GM21723 (cell line): ENCODE measurements at regions not wholly inside any gene's neighbourhood (a gene's known extent, or its start where the extent isn't known, plus 50 kb on each side); places are given as distances from the start of the nearest gene placed in this dataset.

ENCODE experiments used
- ATAC-seq: cut with Tn5 transposase; IDR thresholded peaks from one replicate; pipeline ENCODE4 v1.9.1; 2021; ENCODE audit warnings: mild to moderate bottlenecking, moderate library complexity; ENCODE audit not compliant: unreplicated experiment

DNA sequence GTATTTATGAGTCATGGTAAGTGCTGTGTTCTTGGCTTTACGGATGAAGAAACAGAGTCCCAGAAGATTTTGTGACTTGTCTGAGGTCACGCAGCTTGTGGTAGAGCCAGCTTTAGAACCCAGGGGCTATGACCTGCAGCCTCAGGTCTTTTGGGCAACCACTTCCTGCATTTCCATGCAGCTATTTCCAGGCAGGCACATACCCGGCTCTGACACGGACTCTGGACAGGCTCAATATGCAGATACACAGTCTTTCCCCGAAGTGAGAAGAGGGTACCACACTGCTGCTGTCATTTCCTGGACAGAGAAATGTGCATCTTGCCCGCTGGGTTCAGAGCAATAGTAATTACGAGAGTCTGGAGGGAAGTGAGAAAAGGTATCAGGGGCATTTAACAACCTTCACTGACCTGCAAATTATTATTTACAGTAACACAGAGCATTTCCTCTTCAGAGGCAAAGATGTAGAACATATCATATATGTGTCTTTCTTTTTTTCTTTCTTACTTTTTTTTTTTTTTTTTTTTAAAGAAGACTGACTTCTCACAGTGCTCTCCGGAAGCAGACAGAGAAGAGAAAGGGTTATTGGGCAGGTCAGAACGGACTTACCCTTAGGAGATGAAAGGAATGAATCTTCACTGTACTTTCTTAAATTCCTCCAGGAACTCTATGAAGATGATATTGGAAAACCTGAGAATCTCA lies 185.1 kb downstream of the CLIC5 start:
- peak; percentile 96 for ATAC-seq

DNA sequence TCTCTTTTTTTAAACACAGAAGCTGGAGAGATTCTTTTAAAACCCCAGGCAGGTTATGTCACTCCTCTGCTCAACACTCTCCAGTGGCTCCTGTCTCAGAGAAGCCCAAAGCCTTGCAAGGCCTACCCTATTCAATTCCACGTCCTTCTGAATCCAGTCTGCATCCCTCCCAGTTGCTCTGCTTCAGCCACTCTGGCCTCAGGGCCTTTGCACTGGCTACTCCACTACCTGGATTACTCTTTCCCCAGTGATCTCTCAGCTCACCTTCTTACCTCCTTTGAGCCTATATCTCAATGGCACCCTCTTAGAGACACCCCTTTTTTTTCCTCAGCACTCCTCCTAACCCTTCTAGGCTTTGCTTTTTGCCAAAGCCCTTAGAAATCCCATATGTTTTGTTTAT lies 185.8 kb downstream of the CLIC5 start:
- no peak for ATAC-seq

DNA sequence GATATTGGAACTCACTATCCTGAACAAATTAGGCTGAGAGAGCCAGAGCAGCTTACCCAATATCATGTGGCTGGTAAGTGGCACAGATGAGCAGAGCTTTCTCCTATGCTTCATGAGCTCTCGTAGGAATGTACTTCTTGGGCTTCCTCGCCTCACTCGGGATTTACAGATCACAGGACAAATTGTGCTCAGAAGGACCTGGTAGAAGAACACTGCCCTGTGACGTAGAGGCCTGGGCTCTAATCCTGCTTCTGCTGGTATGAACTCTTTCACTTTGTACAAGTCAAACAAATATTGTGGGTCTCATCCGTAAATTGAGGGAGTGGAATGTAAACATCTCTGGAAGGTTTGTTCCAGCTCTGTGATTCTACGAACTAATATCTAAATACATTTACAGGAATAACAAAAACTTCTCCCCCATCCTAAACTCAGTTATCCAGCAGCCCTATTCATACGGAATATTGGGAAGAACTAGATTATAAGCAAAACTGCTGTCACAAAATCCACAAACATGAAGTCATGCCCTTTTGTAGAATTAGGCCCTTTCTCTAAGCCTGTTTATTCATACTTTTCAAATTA lies 187.6 kb downstream of the CLIC5 start:
- no peak for ATAC-seq

DNA sequence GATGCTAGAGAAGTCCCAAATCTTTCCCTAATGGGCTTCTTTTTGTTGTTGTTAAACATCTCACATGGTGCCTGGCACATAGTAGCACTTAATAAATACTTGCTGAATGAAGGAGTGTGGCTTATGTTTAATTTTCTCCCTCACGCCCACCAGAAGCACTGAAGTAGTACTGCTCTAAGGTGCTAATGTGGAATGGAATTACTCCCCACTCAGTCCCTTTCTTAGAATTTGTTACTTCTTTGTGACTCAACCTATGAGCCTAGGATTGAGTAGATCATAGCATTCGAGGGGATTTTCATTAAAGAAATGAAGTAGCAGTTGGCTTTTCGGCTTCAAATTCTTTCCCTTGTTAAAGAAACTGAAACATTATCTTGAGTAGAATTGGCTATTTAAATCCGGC lies 192.8 kb downstream of the CLIC5 start:
- ATAC-seq: no peak

DNA sequence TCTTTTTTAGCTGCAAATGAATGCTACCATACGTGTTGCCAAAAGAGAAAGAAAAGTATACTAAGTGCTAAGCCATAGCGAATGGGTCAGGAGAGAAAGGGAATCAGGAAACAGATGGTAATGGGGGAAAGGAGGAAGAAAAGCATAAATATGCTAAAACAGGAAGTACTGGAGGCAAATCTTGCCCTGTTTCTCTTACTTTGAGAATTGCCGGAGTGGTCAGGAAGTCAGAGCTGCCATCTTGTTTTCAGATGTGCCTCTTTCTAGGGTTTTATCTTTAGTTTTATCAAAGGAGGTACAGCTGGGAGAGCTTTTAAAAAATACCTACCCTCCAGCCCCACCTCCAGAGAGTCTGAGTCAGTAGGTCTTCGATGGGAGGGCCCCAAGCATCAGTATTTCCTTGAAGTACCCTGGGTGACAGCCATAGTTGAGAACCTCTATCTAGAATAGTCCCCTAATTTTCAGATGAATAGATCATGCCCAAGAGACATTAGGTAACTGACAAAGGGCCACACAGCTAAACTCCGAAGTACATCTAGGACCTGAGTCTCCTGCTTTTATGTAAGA lies 193.3 kb downstream of the CLIC5 start:
- ATAC-seq: no peak

DNA sequence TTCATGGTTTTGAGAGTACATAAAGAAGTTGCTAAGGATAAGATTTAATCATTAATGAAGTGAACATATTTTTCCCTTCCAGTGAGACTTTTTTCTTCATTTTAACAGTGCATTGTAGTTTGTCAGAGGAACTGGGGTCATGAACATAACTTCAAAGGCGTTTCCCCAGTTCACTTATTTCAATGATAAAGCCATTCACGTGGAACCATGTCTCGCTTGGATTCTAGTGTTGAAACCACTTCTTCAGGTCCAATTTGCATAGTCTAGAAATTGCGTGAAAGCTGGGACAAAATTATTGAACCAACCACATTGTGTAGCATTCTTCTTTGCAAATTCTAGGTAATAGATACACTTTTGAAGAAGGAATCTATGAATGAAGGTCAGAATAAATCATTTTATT lies 197.0 kb downstream of the CLIC5 start:
- ATAC-seq: no peak

DNA sequence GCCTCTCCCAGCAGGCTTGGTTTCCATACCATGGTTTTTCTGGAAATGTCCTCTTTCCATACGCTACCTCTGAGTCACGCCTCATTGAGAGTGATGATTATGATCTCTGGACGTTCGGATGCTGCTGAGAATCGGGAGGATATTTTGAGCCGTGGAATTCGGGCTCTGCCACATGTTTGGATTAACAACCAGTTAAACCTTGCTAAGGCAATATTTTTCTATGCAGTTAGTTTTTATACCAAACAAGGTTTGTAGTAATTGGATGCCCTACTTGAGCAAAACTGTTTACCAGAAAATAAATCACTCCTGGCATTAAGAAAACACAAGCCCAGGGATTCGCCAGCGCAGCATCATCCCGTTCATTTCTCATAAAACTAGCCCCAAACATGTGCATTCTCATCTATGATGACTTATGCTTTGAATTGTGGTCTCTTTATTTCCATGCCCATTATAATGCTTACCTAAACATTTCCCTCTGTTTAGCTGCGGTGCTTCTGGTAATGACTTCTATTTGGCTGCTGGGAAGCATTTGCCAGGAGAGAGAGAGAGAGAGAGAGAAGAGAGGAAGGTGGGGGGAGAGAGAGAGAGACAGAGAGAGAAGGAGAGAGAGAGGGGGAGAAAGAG lies 198.9 kb downstream of the CLIC5 start:
- ATAC-seq: no peak

DNA sequence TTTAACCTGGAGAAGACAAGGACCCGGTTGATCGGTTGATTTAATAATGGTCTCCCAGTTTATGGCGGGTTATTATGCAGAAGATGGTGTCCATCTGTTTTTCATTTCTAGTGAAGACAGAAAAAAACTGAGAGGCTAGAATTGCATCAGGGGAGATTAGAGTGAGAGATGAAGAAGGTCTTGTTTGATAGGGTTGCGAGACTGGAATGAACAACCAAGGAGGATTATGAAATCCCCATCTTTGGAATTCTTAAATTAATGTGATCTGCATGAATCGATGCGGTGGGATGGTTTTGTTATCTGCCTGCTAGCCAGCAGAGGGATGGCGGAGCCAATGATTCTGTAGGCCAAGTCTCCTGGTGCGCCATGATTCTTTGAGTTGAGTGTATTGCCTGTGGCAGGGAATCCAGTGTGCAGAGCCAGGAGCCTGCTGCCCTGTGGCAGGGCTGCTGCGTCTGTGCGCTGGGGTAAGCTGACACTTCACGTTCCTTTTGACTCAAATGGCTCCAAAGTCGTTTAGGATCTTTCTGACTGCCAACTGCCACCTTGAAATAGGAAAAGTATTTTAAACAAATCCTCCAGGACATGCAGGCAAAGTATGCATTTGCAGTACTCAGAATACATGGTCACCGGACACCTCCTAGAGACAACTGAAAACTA lies 200.1 kb downstream of the CLIC5 start:
- no peak for ATAC-seq

DNA sequence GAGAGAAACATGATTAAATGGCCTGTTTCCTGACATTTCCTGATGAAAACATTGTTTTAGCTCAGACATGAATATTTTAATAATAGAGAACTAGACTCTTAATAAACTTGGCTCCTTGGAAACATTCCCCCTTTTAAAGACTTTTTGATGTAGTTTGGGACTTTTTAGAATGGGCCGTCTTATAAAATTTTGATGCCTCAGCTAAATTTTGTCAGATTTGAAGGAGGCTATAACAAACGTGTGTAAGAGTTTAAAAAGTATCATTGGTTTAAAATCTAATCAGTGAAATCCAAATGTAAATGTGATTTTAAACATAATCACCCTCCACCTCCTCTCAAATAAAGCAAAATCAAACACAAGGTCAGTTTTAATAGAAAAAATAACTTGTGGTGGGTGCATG lies 200.9 kb downstream of the CLIC5 start:
- no peak for ATAC-seq

DNA sequence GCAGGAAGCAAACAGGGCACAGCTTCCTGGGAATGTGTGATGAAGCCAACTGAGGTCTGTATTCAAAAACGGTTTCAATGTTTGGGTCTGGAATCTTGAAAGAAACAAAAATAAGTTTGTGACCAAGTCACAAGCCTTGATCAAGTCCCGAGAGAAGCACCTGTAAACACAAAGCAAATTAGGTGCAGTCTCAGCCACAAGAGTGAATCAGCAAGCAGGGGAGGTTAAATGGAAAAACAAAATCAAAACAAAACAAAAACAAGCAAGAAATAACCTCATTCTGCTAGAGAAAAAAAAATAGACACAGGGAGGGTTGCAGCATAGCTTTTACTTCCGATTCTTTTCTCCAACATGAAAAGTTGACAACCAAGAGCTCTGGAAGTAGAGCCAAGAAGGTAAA lies 201.7 kb downstream of the CLIC5 start:
- peak; percentile 88 for ATAC-seq

DNA sequence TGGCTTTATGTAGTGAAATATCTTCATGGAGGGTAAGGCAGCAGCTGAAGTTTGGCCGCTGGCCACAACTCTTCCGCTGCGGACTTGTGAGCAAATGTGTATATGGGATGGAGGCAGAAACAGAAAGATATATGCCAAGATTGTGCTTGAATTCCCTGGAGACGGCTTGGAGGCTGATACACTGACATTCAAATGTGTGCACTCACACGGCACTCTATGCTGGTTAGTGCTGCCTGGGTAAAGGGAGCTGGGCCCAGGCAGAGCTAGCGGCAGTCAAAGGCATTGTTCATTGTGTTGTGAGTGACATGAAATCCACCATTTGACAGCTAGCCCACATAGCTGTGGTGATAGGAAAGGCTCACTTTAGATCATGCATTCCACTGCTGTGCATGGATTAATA lies 202.7 kb downstream of the CLIC5 start:
- ATAC-seq: no peak

DNA sequence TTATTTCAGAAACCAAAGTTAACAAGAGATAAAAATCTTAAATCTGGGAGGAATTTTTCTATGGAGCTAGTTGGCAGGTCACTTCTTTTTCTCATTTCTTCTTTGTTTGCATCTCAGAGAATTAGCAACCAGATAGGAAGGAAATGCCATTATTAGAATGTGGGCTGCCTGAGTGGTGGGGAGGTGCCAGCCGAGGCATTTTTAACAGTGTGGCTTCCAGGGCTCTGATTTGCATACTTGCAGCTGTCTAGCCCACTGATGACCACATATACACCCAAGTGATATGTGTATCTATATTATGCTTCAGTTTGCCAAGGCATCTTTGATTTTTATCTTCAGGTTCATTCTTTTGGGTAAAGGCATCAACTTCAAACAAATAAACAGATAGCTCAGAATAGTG lies 206.7 kb downstream of the CLIC5 start:
- ATAC-seq: no peak

DNA sequence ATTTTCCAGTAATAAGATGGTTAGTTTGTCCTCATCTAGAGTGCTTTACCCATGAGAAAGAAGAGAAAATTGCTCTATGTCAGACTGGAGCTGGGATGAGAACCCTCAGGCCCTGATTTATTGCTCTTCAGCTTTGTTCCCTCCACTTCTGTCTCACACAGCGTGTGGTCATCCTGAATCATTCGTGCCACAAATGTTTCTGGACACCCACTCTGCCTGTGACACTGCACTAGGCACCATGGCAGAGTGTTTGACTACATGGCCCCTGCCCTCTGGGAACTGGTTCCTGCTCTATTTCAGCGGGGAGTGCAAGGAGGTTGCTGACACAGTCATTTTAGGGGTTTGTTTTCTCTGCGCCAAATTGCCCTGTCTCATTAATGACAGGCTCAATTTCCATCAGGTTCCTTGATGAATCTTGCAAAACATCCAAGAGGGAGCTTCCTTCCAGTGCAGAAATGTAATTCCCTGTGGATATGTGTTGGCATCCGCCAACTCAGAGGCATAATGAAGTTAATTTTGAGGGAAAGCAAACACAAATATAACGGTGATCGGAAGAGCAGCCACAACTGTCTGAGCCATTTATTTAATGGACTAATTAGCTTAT lies 207.5 kb downstream of the CLIC5 start:
- no peak for ATAC-seq

DNA sequence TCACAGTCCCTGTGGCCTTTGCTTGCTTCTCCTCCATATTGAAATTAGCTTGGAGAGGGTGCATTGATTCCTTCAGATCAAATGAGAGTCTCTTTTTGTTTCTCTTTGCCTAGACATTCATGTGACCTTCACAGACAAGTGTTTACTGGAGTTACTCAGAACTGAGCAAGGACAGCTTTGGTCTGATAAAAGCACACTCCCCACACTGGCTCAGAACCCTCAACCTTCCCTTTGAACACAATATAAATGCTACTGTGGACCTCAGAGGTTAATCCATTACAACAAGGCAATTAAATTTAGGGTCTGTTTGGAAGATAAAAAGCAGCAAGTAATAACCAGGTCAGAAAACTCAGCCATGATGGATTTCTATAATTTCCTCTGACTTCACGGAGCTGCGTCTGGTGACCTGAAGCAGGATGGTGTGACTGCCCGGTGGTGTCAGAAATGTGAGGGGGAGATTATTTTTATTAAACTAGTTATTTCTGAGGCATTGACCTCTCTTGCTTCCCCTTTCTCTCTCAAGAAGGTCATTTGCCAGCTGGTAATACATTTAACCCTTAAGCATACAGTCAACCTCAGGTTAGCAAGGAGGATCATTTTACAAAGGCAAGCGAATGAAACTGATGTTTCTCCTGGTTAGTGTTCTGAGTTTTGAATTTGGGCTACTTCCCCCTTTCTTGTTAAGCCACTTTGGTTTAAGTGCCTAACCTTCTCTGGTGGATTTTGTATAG lies 208.2 kb downstream of the CLIC5 start:
- ATAC-seq: no peak

DNA sequence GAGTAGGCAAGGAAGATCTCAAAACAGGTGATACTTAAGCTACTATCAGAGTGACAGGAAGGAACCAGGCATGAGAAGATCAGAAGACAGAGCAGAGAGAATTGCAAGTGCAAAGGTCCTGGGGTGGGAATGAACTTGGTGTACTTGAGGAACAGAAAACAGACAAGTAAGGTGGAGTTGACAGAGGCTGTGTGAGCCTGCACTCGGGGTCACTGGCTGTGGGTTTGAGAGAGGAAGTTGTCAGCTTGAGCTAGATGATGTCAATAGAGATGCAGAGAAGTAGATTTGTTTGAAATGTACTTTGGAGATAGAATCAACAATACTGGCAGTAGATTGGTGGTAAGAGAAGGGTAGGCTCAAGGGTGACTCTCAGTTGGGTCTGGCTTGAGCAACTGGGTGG lies 209.5 kb downstream of the CLIC5 start:
- ATAC-seq: no peak

DNA sequence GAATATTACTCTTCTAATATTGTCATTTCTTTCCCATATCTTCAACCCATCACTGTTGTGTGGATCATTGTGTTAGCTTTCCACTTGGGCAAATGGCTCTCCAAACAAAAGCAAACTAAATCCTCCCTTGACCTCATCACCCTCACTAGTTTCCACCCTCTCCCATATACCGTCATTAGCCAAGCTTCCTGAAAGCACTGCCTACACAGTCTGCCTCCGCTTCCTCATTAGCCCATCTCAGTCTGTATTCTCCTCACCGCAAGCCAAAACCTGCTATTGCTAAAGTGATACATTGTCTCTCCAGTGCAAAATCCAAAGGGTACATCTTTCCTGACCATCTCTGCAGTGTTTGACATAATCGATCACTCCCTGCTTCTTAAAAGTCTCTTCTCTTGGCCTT lies 212.6 kb downstream of the CLIC5 start:
- no peak for ATAC-seq

DNA sequence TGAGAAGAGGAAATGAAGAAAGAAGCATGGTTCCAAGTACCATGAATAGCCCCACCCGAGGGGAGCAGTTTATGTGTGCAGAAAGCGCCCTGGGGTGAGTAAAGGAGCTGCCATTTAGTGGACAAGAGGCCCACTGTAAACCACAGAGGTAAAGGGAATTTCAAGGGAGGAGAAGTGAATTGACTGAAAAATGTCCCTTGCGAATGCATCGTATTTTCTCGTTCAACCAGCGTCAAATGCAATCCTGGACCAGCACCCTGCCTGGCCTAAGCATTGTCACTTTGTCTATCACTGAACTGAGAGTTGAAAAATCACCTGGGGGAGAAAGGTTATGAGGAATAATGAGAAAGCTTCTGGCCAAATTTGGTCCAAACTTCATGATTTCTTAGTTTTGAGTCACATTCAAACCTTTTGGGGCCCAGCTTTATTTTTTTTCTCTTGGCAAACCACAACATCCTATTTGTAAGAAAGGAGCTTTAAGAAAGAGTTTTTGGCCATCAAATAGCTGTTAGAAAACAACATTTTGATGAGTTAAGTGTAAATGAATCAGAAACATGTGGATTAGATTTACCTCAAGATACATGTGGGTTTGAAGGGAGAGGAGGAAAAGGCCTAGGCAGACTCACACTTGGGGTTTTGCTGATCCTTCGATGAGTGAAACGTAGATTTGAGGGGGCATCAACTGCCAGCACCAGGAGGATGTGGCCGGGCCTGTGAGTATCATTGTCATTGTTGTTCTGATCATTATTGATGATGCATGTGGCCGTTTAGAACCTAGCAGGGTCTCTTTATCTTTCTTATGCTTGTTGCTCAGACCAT lies 214.0 kb downstream of the CLIC5 start:
- no peak for ATAC-seq

DNA sequence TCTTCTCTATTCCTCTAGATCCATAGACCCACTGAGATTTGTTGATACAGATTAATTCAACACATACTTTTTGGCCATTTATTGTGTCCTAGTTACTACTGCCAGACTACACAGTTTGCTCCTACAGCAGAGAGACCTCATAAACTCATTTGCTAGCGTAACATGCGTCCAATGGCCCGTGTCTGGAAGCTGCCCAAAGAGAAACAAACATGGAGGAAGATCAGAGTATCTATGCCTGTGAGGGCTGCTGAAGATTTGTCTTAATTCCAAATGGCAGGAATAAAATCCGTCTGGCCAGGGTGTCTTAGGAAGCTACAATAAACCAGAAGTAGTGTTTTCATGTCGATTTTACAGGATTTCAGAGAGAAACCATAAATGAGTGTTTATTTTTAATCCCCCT lies 214.7 kb downstream of the CLIC5 start:
- ATAC-seq: no peak

DNA sequence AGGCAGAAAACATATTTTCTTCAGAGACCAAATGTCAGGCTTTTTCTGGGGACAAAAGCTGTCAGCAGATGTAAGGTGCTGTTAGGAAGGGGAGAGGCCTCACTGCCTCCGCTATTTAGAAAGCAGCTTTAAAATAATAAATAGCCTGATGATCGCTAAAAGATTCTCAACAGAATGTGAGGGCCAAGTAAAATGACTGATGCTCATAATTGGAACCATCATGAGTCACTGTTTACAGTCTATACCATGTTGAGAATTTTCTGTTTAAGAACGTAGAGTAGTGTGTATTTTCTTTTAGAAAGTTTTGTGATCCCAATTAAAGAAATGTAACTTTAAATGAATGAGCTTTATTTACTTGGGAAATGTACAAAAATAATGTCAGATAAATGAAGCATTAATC lies 220.0 kb downstream of the CLIC5 start:
- ATAC-seq: no peak

DNA sequence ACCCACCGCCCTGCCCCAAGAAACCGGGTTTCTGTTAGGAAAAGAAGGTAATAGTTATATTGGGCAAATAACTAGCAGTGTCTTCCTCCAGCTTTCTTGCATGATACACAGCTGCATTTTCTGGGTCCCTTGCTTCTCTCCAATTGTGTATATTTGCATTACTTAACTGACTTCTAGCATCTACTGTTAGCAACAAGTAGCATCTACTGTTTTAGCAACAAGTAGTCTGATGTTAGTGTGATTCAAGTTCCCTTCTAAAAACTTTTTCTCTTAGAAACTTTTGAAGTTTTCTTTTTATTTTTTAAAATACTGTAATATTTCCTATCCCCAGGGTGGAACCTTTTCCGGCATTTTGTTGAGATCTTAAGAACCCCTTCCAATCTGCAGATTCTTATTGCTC lies 221.2 kb downstream of the CLIC5 start:
- ATAC-seq: no peak
